ENCODE measurements at regions not wholly inside any gene's neighbourhood (a gene's known extent, or its start where the extent isn't known, plus 50 kb on each side); places are given as distances from the start of the nearest gene placed in this dataset.

GRCh38 chr5:68720884-68721610 is 372.8 kb upstream of the SLC30A5 start:
- TF ChIP-seq ZNF790 (CRISPR knock-in tag; IDR thresholded peaks at IDR 0.05; ENCODE audit: borderline replicate concordance) (no peak), ZZZ3 (CRISPR knock-in tag; IDR thresholded peaks at IDR 0.05; ENCODE audit: borderline replicate concordance) (no peak), PHF8 (CRISPR knock-in tag; IDR thresholded peaks at IDR 0.05) (no peak), POLR2A (IDR thresholded peaks at IDR 0.05; ENCODE audit: insufficient read depth in 1 of 2, low read depth in 2 of 2, low read length in 2 of 2) (no peak), SMARCE1 (IDR thresholded peaks at IDR 0.05; ENCODE audit: borderline replicate concordance) (no peak), LRRFIP1 (CRISPR knock-in tag; conservative IDR thresholded peaks at IDR 0.05) (no peak)

Measured in HepG2 (cell line).